Stimulated activated CD4-positive, alpha-beta T cell treated with anti-CD3 and anti-CD28 coated beads, Interleukin-2, amount 100 ng/mL, for 24 hours (primary cell): ENCODE measurements at regions not wholly inside any gene's neighbourhood (a gene's known extent, or its start where the extent isn't known, plus 50 kb on each side); places are given as distances from the start of the nearest gene placed in this dataset.

ENCODE experiments used
- DNase-seq, 2 donors: peaks; one replicate each; pipeline ENCODE4 v3.0.0-alpha.2; 2020

- DNase-seq = no peak
These were observed 76.5 kb upstream of the RGS17 start for GRCh38 chr6:153207617-153208016.

DNA sequence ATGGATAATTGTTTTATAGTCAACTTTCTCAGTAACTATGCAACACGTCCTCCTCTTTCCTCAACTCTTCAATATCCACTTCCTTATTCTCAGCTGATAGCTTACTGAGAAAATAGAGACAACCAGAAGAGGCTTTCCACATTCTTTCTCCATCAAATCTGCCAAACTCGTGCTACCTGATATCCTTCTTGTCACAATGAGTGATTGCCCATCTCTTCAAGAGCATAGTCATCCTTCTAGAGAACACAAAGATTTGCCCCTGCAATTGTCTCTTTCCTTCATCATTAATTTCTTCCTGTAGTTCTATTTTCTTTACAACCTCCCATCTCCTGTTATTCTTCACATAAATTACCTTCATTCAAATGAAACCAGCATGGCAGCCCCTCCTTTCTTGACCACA is 75.9 kb upstream of the RGS17 start:
- no peak for DNase-seq

- no peak for DNase-seq
These were observed 62.1 kb upstream of the RGS17 start for GRCh38 chr6:153192943-153193885.

GRCh38 chr6:153183925-153184324 is 52.8 kb upstream of the RGS17 start:
- no peak for DNase-seq
